GM21367 (cell line): ENCODE measurements at regions not wholly inside any gene's neighbourhood (a gene's known extent, or its start where the extent isn't known, plus 50 kb on each side); places are given as distances from the start of the nearest gene placed in this dataset.
"Not testable (repeated sequence)": the region's sequence is repeated elsewhere in the genome, so short reads cannot be mapped to it uniquely, and the experiment has no call there.

Source experiments
- ATAC-seq: cut with Tn5 transposase; IDR thresholded peaks from one replicate; pipeline ENCODE4 v1.9.1; 2021; ENCODE audit not compliant: unreplicated experiment

DNA sequence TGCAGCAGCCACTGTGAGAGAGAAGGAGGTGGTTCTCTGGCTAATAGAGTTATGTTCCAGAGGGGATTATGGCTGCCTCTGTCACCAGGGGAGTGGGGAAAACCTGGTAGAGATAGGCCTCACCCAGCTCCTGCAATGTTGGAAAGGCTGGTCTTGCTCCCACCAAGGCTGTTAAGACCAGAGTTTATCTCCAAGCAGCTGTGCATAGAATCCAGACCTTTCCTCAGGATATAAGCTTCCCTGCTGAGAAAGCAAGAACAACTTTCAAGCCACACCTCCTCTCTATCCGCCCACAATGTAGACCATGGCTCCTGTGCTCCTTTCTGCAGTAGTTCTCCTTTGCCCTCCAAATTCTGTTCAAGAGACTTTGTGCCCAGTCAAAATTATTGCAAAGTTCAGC is 1375.4 kb downstream of the REEP3 start:
- ATAC-seq = no peak

DNA sequence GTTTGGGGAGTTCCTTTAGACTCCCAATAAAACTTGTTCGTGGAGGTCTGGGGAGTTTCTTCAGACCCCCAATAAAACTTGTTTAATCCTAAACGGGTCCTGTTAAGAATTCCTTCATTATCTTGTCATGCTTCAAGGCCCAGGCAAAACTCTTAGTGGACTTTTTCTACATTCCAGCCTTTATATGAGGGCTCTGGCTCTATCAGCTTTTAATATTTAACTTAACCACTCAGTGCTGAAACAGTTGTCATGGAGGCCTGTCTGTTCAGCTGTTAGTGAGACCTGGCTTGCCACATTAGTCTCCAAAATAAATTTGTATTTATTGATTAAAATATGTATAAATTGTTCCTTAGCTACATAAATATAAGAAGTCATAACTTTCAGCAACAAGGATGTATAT is 1385.1 kb downstream of the REEP3 start:
- ATAC-seq = not testable (repeated sequence)

DNA sequence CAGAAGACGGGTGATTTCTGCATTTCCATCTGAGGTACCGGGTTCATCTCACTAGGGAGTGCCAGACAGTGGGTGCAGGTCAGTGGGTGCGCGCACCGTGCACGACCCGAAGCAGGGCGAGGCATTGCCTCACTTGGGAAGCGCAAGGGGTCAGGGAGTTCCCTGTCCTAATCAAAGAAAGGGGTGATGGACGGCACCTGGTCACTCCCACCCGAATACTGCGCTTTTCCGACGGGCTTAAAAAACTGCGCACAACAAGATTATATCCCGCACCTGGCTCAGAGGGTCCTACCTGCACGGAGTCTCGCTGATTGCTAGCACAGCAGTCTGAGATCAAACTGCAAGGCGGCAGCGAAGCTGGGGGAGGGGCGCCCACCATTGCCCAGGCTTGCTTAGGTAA is 1403.1 kb downstream of the REEP3 start:
- ATAC-seq = not testable (repeated sequence)

DNA sequence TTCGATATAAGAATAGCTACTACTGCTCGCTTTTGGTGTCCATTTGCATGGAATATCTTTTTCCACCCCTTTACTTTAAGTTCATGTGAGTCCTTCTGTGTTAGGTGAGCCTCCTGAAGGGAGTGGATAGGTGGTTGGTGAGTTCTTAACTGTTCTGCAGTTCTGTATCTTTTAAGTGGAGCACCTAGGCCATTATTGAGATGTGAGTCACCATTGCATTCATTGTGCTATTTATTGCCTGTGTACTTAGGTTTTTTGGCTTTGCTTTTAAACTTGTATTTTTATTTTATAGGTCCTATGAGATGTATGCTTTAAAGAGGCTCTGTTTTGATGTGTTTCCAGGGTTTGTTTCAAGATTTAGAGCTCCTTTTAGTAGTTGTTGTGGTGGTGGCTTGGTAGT is 1430.8 kb downstream of the REEP3 start:
- no peak for ATAC-seq

DNA sequence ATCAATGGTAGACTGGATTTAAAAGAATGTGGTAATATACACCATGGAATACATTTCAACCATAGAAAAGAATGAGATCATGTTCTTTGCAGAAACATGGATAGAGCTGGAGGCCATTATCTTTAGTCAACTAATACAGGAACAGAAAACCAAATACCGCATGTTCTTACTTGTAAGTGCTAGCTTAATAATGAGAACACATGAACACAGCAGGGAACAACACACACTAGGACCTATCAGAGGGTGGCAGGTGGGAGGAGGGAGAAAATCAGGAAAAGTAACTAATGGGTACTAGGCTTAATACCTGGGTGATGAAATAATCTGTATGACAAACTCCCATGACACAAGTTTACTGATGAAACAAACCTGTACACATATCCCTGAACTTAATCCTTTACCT is 1435.2 kb downstream of the REEP3 start:
- no peak for ATAC-seq

DNA sequence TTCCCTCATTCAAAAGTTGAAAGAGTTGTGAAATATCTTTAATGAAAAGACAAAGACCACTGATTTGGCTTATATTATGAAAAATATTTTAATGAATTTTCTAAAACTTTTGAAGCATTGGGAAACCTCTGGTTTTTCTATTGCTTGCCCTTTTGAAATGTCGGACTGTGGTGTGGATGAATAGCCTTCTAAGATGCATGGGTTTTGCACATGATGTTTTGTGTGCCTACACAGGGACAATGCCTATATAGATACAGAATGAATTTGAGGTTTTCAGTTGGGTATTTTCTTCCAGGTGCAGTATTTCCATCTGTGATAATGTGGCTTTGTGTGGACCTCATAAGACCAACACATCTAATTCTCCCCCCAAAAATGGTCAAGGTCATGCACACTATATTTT is 1437.9 kb downstream of the REEP3 start:
- ATAC-seq = no peak

DNA sequence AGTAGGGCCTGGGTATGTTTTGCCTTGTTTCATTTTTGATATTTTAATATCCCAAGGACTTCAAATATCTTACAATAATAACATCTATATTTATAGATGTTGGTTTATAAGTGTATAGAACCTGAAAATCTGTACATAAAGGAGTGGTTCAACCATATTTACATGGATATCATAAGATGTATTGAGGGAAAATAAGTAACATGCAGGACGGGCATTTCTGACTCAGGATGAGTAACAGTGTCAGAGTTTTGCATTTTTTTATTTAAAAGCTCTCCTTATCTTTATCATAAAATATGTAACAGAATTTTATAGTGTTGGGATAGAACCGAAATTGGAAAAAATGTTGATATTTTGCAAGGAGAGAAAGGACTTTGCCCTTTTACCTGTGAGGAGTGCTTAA is 1438.7 kb downstream of the REEP3 start:
- no peak for ATAC-seq

DNA sequence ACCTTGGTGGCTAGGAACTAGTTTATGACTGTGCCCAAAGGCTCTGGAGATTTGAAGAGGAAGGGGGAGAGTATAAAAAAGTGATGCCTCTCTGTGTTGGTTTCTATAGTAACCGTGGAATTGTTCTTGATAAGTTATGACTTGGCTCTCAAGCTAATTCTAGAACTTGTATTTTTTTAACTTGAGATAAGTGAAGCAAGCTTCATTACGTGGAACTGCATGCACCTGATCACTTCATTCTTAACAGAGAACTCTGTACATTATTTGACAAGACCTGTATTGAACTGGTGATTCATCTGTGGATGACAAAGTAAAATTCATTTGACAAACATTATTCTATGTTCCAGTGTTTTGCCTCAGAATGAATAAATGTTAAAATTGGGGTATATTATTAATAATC is 1452.2 kb downstream of the REEP3 start:
- no peak for ATAC-seq

DNA sequence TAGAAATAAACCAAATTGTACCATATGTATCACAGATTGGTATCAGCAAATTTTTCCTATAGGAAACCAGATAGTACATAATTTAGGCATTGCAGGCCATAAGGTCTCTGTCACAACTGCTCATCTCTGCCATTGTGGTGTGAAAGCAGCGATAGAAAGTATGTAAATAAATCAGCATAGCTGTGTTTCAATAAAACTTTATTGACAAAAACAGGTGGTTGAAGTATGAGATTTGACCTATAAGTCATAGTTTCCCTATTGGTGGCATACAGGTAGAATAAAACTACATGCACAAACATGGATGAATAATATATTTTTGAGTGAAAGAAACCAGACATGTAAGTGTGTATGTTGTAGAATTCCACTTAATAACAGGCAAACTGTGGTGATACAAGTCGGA is 1454.9 kb downstream of the REEP3 start:
- no peak for ATAC-seq

DNA sequence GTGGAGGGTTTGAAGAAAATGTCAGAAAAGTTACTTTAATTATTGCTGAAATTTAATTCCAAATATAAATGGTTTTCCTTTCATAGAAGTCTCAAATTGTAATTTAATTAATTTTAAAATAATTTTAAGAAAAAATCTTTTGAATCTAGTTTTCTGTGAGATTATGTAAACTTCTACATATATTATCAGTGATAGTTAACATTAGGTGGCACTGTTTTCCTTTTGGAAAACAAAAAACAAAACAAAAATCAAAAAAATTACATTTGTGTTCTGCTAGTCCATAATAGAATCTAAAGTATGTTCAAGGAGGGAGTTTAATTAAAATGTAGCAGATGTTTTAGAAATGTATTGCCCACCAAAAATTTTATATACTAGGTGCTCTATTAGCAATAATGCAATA is 1456.7 kb downstream of the REEP3 start:
- ATAC-seq = no peak

DNA sequence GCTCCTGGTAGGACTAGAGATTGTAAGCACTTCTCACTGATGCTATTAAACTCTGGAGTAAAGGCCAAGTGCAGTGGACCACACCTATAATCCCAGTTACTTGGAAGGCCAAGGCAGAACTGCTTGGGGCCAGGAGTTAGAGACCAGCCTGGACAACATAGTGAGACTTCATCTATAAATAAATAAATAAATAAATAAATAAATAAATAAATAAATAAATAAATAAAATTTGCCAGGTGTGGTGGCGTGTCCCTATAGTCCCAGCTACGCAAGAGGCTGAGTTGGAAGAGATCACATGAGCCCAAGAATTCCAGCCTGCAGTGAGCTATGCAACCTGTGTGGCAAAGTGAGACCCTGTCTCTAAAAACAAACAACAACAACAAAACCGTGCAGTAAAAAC is 1475.7 kb downstream of the REEP3 start:
- no peak for ATAC-seq

DNA sequence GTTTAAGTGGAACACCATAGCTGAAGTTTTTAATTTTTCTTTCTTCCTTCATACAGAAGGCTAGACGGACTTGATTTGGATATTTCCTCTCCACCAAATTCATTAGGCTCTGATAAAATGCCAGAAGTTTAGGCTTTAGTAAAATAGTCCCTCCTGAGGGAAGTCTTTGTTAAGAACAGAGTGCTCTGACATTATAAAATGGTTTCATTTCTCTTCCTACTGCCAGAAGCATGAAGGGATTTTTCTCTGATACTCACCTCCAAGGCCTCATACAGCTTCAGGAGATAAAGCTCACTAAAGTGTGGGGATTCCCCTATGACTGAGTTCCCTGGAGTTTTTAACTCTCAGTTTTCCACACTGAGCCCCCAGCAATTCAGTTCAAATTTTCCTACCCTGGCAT is 1489.6 kb downstream of the REEP3 start:
- no peak for ATAC-seq

DNA sequence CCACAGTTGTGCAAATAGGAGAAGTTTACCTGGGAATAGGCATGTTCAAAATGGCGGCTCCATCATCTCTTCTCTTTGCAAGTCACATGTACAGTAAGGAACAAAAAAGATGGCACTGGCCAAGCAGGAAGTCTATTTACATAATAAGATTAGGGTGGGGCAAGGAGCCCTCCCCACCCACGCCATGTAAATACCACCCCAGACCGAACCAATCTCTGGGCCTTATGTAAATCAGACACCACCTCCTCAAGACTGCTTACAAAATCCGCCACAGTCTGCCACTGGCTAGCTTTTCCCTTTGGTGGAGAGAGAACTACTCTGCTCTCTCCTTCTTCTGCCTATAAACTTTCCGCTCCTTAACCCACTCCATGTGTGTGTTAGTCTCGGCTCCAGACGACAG is 1496.3 kb downstream of the REEP3 start:
- ATAC-seq = no peak

DNA sequence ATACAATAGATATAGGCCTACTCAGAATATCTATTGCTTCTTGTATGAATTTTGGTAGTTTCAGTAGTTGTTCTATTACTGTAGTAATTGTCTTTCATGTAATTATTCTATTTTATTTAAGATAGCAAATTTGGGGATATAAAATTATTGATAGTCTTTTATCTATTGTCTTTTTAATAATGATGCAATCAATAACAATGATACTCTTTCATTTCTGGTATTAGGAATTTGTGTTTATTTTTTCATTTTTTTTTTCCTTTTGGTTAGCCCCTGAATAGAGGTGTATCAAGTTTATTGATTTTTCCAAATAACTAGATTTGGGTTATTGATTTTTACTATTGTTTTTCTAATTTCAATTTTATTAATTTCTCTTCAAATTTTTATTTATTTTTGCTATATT is 1503.7 kb downstream of the REEP3 start:
- ATAC-seq = no peak

DNA sequence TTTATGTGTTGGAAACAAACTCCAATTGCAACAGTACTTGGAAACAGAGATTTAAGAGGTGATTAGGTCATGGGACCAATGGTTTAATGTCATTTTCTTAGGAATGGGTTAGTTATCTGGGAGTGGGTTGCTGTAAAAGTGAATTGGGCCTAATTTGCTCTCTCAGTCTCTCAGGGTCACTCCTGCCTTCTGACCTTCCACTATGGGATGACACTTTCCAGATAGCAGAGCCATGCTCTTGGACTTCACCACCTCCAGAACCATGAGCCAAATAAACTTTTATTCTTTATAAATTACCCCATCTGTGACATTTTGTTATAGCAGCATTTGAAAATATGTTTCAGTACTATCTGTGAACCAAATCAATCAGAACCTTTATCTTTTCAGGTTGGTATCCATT is 1509.1 kb downstream of the REEP3 start:
- ATAC-seq = no peak

DNA sequence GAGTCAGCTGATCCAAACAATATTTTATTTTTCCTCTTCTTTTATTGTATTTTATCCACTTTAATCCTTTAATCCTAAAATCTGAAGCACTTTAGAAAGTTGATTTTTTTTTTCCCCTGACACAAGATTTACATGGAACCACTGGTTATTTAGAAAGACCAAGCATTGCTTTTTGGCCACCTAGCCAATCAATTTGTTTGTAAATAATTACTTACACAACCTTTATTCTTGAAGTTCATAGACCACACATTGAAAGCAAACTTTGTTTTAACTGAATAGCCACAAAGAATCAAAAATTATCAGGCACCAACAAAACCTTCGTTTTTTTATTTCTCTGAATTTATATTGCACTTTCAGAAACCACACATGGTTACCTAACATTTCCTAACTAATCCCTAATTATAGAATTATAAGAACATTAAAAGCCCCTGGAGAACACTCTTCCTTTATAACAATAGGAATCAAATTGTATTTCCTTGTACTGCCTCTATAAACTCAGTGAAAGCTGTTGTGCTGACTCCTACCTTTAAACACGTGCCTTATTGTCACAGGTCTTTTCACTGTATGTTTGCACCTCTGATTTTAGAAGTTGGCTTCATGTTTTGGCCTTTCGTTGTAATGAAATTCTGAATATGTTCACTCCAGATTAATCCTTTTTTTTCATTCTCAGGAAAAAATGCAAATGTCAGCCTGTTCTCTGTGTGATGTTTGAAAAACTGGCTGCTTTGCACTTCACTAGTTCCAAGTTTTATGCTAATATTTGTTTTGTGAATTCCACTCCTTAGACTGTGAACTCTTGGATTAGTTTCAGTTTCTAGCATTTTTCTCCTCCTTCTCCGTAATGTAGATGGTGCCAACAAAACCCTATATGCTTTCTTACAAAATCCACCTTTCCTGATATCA is 1511.9 kb downstream of the REEP3 start:
- no peak for ATAC-seq

DNA sequence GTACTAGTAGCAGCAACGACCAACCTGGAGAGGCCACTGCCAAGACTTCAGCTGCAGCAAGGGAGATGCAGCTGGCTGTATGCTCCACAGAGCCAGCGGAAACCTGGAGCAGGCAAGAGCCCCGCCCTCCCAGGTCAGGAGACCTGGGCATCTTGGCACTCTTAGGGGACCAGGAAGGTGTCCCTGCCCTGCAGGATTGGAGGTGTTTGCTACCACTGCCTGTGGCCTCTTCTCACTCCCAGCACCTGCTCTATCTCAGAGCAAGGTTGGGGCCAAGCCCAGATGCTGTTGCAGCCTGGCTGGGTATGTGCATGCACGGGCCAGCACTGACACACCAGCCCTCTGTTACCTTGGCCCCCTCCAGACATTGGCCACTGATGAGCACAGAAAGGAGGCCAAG is 1512.8 kb downstream of the REEP3 start:
- ATAC-seq = no peak

DNA sequence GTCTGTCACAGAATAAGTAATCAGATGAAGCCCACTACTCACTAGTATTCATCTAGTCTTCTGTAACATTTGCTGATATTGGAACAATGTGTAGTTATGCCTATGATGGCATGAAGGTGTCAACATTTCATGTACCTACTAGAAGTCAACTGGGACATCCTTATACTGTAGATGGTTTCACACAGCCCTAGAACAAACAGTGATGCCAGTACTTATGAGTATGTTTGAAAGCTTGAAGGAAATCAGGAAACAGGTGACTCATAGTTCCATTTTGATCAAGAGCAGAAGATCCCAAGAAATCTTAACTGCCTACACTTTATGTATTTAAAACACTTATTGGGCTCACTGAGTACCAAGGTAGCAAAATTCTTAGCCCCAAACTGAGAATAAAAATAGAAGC is 1519.6 kb downstream of the REEP3 start:
- ATAC-seq = no peak

DNA sequence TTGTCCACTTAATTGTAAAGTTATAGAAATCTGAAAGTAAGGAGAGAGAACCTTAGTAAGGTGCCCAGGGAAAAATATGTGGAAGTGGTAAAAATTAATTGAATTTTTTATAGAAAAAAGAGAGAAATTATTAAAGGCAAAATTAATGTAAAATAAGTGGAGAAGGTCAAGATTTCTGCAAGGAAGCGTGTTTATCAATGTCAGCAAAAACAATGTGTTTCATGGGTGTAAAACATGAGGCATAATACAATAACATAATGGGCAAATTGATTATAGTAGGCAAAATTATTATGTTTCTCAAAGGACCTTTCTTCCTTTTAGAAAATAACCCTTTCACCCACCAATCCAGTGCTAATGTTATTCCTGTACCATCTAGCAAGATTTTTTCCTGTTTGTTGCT is 1520.1 kb downstream of the REEP3 start:
- ATAC-seq = no peak

DNA sequence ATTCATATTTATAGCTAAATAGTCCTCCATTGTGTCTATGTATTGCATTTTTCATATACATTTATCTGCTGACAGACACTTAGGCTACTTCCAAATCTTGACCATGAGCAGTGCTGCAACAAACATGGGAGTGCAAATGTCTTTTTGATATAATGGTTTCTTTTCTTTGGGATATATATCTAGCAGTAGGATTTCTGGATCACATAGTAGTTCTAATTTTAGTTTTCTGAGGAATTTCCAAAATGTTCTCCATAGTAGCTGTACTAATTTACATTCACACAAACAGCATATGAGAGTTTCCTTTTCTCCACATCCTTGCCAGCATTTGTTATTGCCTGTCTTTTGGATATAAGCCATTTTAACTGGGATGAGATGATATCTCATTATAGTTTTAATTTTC is 1521.3 kb downstream of the REEP3 start:
- ATAC-seq = no peak

DNA sequence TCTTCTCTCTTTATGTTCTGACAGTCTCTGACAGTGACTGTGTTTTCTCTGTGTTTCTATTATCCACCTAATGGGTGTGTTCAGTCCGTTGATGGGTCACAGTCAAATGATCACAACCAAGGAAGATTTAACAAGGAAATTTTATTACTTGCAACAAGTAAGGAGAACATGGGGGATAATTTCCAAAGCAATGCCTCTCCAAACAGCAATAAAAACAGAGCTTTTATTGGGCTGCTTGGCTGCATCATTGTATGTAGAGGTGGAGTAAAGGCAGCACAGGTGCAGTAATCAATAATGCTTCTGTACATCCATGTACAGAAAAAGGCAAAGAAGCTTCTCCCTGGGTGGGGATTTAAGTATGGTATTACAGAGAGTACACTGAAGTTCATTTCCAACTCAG is 1525.6 kb downstream of the REEP3 start:
- no peak for ATAC-seq

DNA sequence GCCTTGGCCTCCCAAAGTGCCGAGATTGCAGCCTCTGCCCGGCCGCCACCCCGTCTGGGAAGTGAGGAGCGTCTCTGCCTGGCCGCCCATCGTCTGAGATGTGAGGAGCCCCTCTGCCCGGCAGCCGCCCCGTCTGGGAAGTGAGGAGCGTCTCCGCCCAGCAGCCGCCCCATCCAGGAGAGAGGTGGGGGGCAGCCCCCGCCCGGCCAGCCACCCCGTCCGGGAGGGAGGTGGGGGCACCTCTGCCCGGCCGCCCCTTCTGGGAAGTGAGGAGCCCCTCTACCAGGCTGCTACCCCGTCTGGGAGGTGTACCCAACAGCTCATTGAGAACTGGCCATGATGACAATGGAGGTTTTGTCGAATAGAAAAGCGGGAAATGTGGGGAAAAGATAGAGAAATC is 1530.9 kb downstream of the REEP3 start:
- not testable (repeated sequence) for ATAC-seq

DNA sequence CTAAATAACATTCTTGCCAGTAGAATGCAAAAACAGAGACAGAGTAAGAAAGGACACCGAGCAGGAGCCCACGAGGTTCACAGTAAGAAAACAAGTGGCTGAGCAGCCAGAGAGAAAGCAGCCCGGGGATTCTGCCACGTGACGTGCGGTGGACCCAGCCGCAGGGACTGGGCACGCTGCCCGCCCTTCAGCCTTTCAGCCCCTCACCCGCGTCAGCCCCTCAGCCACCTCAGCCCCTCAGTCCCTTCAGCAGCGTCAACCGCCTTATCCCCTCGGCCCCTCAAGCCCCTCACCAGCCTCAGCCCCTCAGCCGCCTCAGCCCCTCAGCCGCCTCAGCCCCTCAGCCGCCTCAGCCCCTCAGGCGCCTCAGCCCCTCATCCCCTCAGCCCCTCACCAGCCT is 1532.2 kb downstream of the REEP3 start:
- not testable (repeated sequence) for ATAC-seq
